ENCODE measurements at regions not wholly inside any gene's neighbourhood (a gene's known extent, or its start where the extent isn't known, plus 50 kb on each side); places are given as distances from the start of the nearest gene placed in this dataset.

DNA sequence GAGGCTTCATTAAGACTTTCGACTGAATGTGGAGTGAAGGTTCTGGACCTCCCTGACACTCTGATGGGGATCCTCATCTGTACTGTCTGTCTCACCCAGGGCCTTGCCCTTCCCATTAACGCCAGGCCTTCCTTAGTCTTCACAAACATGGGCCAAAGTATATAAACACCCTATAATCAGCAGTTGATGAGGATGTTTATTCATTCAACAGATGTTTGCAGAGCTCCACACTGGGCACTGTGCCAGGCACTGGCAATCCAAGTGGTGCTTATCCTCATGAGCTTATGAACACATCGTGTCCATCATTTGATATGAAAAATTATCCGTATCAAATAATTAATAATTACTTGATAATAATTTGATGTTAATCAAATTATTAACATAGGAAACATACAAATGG is 454.4 kb downstream of the FUT8 start:
- in situ Hi-C loops (cut with HindIII; ENCODE audit: low sequenced_read_pairs), result no loop called here

DNA sequence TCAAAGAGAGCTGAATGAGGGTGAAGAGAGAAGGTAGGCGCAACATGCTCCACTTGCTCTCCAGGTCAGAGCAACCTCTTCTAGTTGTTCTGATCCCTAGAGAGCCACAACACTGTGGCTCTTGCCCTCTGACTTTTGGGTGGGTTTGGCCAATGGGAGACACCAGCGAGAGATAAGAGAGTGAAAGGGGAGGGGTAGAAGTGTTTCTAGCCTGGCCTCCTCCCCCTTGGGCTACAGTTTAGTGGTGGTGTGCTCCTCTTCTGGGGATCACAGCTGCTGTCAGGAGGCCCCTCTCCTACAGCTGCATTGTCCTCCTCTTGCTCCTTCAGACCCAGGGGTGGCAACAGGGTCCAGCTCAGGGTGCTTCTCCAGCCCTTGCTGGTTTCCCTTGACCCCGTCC is 454.8 kb downstream of the FUT8 start:
- in situ Hi-C loops (cut with HindIII; ENCODE audit: low sequenced_read_pairs), result no loop called here

DNA sequence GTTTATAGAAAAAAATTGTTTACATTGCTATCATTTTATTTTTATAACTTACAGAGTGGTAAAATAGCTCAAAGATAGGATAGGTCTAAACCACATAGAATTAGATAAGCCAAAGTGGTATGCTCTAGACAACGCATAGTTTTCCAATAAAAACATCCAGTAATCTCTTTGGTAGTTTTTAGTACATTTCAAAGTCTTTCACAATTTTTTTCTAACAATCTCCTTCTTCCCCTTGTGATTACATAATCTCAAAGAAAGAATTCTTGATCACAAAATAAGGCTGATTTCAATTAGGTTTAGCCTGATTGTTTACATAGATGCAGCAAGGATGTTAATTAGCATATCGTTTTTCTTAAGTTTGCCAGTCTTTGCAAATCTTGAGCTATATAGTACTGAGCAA is 460.0 kb downstream of the FUT8 start:
- in situ Hi-C loops (cut with HindIII; ENCODE audit: low sequenced_read_pairs), result no loop called here

DNA sequence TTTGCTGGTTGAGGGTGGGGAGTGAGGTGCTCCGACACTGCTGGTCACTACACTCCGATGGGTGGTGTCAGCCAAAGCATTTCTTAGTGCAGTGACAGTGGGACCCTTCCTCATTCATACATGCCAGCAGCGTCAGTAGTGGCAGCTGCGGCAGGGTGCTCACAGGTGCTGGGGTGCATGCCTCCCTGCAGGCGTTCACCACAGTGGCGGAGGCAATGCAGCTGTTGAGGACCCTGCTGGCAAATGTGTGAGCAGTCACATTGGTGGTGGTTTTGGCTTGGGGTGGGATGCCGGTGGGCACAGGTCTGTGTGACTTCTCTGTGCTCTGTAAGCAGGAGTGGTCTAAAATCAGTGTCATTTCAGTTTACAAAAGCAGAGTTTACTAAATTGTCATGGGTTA is 464.6 kb downstream of the FUT8 start:
- in situ Hi-C loops (cut with HindIII; ENCODE audit: low sequenced_read_pairs), result no loop called here

DNA sequence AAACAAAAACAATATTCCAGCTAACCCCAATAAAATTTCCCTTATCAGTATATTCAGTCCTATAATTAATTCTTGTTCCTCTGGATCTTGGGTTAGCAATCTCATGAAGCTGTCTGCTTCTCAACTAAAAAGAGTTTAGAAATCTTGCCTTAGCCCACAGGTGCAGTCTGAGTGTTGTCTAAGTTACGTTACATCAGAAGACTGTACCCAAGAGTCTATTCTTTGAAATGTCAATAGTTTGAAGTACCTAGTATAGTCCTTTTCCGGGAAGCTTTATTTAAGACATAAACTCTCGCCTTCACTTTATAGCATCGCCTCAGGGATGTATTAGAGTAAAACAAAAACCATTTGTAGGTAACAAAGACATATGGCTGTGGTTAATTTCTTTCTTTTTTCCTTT is 465.1 kb downstream of the FUT8 start:
- in situ Hi-C loops (cut with HindIII; ENCODE audit: low sequenced_read_pairs), result no loop called here

DNA sequence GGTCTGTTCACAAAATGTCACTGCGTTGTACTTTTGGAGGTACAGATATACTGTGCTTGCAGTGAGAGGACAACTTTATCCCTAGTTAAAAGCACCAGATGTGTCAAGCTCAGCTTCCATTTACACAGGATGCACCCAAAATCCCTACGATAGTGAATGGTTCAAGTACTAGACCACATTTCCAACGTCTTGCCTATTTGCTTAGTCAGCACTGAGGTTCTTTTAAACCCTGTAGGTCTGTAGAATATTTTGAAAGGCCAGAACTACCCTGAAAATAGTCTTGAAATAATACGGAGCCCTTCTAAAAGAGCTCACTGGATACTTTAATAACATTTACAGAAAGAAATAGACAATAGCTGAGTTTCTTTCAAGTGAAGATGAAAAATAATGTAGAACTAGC is 466.1 kb downstream of the FUT8 start:
- in situ Hi-C loops (cut with HindIII; ENCODE audit: low sequenced_read_pairs), result no loop called here

DNA sequence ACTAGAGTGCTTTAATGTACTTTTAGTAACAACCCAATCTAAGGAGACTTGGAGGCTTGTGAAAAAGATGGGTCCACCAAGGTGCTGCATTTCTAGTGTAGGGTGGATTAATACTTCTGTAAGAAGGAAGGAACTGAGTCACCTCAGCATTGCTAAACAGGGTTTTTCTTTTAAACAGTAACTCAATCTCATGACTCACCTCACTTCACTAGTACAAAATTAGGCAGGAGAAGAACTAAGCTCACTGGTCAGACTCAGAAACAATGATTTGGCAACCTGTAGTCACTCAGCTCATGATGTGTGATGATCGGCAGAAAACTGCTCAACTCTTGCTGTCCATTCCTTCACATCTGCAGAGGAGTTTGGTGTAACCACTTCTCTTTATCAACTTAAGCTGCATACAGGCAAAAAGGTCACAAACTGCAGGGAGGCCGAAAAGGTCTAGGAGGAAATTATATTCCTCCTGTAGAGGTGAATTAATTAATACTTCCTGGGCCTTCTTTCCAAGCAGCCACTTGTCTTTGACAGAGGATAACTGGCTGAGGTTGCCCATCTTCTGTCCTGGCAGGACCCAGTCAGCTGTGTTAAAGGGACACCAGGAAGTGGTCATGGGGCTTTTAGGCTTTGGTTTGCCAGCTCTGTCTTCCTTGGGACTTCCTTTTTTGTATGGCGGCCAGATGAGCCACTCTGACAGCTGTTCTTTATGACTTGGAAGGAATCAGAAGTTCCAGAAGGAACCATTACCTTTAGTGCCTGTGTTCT is 466.9 kb downstream of the FUT8 start:
- in situ Hi-C loops (cut with HindIII; ENCODE audit: low sequenced_read_pairs), result no loop called here

DNA sequence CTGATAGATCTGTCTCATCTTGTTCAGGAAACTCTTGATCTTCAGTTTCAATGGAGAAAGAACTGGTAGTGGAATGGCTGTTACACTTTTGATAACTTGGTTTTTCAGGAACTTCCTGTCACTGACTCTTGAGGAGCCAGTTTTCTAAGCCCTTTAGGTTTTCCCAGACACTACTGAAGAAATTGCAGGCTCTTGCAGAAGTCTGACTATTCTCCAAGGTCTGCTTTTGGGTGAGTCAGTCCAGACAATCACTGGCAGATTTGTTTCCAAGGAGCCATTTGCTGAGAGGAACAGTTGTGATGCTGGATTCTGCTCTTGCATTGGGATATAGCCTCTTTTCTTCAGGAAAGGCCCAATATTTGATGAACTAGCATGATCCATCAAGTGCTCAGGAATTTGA is 468.0 kb downstream of the FUT8 start:
- in situ Hi-C loops (cut with HindIII; ENCODE audit: low sequenced_read_pairs), result no loop called here

DNA sequence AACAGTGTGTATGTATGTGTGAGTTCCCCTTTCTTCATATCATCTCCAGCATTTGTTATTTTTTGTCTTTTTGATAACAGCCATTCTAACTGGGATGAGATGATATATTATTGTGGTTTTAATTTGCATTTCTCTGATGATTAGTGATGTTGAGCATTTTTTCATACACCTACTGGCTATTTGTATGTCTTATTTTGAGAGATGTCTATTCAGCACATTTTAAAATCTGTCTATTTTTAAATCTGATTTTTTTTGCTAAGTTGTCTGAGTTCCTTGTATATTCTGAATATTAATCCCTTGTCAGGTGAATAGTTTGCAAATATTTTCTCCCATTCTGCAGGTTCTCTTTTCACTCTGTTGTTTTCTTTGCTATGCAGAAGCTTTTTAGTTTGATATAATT is 469.1 kb downstream of the FUT8 start:
- in situ Hi-C loops (cut with HindIII; ENCODE audit: low sequenced_read_pairs), result no loop called here

DNA sequence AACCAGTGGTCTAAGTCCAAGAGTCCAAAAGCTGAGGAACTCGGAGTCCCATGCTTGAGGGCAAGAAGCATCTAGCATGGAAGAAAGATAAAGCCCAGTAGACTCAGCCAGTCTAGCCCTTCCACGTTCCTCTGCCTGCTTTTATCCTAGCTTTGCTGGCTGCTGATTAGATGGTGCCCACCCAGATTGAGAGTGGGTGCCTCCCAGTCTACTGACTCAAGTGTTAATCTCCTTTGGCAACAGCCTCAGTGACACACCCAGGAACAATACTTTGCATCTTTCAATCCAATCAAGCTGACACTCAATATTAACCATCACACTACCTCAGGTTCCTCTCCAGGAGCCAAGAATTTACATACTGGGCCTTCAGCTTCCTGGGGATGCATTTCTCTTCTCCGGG is 476.1 kb downstream of the FUT8 start:
- in situ Hi-C loops (cut with HindIII; ENCODE audit: low sequenced_read_pairs), result no loop called here

DNA sequence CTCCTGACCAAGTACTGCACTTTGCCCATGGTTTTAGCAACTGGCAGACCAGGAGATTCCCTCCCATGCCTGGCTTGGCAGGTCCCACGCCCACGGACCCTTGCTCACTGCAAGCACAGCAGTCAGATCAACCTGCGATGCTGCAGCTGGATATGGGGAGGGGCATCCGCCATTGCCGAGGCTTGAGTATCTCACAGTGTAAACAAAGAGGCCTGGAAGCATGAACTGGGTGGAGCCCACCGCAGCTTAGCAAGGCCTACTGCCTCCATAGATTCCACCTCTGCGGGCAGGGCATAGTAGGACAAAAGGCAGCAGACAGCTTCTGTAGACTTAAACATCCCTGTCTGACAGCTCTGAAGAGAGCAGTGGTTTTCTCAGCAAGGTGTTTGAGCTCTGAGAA is 479.8 kb downstream of the FUT8 start:
- in situ Hi-C loops (cut with HindIII; ENCODE audit: low sequenced_read_pairs), result no loop called here

DNA sequence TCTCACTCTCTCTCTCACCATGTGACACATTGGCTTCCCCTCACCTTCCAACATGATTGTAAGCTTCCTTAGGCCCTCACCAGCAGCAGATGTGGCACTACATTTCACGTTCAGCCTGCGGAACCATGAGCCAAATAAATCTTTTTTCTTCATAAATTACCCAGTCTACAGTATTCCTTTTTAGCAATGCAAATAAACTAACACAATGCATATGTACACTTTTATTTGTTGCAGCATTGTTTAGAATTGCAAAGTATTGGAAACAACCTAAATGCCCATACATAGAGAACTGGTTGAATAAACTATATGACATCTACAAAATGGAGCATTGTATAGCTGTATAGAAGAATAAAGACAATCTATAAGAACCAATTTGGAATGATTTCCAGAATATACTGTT is 487.6 kb downstream of the FUT8 start:
- in situ Hi-C loops (cut with HindIII; ENCODE audit: low sequenced_read_pairs), result no loop called here

DNA sequence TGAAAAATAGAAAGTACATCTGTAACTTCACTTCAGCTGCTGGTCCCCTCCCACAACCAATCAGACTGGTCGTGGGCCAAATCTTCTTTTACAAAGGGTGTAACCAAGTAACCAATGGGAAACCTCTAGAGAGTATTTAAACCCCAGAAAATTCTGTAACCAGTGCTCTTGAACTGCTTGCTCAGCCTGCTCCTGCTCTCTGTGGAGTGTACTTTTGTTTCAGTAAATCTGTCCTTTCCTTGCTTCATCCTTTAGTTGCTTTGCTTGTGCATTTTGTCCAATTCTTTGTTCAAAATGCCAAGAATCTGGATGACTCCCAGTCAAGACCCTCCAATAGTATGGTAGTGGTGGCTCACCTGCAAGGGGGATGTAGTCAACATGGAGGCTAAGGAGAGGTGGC is 489.1 kb downstream of the FUT8 start:
- in situ Hi-C loops (cut with HindIII; ENCODE audit: low sequenced_read_pairs), result no loop called here

DNA sequence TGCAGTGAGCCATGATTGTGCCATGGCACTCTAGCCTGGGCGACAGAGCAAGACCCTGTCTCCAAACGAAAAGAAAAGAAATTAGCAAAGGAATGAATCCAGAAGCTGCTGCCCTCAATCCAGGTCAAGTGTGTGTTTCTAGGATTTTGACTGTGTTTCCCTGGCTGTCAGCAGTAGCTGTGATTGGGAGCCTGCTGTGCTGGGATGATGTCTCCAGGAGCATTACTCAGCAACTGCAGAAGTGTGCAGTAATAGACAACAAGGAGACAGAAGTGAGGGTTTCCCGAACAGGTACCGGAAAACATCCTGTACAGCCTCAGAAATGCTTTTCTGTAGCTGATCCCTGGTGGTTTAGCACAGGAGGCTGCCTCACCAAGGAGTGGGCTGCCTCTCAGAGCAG is 492.5 kb downstream of the FUT8 start:
- in situ Hi-C loops (cut with HindIII; ENCODE audit: low sequenced_read_pairs), result no loop called here

DNA sequence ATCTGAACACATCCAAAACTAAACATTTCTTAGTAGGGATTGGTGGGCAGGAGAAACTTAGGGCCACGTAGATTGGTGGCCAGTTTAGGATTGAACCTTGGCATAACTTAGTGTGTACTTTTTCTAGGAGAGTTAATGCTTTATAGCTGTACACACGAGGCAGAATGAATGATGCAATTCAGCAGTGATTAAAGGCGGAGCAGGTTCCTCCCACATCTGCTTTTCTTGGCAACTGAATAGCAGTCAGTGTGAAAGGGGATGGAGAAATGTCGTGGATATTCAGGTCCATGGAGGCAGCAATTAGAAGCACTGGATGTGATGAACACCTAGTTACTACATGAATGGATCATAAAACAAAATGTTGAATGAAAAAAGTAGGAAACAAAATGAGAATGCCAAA is 493.8 kb downstream of the FUT8 start:
- in situ Hi-C loops (cut with HindIII; ENCODE audit: low sequenced_read_pairs), result no loop called here

DNA sequence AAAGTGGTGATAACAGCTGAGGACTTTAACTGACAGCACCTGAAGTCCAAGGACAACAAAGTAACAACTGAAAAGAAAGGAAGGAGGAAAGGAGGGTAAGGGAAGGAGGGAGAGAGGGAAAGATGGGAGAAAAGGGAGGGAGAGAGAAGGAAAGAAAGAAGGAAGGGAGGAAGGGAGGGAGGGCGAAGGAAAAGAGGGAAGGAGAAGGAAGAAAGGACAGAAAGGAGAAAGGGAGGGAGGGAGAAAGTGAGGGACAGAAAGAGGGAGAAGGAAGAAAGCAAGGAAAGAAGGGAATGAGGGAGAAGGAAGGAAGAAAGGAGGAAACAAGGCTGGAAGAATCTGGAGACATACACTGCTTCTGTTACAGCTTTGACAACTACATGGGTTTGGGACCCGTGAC is 494.4 kb downstream of the FUT8 start:
- in situ Hi-C loops (cut with HindIII; ENCODE audit: low sequenced_read_pairs), result no loop called here

DNA sequence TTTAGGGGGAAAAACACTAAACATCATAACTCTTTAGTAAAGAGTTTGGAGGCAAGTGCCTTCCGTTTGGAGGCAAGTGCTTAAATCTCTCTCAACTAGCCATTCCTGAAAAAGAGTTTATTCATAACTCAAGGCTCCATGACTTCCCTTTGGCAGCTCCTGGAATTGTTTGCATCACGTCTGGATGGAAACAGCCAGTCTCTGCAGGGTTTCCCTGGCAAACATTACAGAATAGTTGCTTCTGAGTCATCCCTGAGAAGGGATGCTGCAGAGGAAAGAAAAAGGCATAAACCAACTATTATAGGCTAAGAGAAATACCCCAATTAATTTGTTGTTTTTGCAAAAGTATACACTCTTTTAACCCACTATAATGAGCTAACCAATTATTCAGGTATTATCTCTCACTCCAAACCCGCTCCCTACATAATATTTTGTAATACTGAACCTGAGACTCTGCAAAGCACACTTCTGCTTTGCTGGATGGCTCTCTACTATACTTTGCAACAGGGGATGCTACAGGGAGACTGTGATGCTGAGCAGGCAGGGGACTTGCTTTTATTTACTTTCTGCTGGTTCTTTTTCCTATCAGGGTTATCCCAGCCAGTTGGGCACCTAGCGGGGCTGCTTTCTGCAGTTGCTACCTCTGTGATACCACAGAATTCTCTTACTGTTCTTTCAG is 497.7 kb downstream of the FUT8 start:
- in situ Hi-C loops (cut with HindIII; ENCODE audit: low sequenced_read_pairs), result no loop called here

DNA sequence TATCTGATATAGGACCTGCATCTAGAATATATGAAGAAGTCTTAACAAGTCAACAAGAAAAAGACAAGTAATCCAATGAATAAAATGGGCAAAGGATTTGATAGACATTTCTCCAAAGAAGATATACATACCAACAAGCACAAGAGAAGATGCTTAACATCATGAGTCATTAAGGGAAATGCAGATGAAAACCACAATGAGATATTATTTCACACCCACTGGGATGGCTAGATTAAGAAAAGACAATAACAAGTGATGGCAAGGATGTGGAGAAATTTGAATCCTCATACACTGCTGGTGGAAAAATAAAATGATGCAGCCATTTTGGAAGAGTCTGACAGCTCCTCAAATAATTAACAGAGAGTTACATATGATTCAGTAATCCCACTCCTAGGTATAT is 502.6 kb downstream of the FUT8 start:
- in situ Hi-C loops (cut with HindIII; ENCODE audit: low sequenced_read_pairs), result no loop called here

DNA sequence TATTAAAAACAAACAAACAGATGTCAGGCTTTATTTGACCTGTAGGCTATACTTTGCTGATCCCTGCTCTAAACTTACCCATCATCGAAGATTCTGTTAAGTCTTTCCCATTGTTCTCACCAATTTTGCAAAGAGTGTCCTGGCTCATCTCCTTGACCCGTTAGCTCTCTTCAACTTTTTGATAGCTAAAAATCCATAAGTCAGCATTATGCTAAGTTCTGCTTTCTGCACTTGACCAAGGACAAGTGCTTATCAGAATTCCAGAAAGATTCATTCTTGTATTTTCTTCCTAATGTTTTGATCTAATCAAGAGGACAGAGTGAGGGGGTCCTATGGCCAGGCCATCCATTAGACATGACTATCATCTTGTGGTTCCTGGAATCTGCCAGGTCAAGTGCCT is 503.5 kb downstream of the FUT8 start:
- in situ Hi-C loops (cut with HindIII; ENCODE audit: low sequenced_read_pairs), result no loop called here

DNA sequence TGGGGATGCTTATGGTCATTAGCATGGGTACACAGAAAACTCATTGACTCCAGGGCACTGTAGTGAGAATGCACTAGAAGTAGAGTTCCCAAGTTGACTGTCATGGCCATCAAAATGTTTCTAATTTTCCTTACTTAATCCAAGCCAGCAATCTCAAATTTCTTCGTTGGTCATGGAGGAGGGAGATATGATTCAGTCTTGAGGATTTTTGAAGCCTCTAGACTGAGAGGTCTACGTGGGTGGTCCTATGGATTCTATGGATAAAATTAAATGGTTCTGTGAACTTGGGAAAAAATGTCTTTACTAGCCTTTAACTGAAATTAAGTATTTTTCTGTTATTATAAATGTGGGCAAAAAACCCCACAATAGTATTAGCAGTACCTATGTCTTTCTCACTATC is 508.5 kb downstream of the FUT8 start:
- in situ Hi-C loops (cut with HindIII; ENCODE audit: low sequenced_read_pairs), result no loop called here

DNA sequence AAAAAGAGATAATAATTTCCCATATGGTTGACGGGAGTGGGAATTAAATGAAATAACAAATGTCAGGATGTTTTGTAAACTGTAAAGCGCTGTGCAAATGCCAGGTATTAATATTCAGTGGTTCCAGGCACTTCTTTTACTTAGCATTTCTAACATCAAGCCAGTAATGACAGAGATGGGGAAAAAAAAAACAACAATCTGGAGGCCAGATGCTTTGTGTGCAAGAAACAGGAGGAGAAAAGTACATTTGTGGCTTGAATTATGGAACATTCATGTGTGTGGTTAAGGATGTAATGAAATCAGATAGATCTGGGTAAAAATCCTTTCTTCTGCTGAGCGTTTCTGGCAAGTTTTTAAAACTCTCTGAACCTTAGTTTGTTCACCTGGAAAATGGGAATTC is 509.6 kb downstream of the FUT8 start:
- in situ Hi-C loops (cut with HindIII; ENCODE audit: low sequenced_read_pairs), result no loop called here

DNA sequence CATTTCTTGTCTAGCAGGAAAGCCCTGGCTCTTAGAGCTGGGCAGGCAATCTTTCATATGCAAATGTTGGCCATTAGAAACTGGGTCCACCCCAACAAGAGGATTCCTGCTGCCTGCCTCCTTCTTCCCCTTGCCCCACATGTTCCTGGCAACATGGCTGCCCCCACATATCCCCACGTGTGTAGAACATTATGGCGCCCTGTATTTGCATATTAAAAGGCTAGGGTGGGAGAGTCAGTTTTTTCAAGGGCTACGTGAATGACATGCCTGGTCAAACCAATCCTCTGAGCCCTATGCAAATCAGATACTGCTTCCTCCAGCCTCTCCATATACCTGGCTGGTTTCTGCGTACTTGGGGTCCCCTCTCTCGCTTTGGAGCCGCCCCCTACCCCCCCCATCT is 514.0 kb downstream of the FUT8 start:
- in situ Hi-C loops (cut with HindIII; ENCODE audit: low sequenced_read_pairs), result no loop called here

All from DLD1 (cell line).